NCI-H1048 (cell line): ENCODE measurements at regions not wholly inside any gene's neighbourhood (a gene's known extent, or its start where the extent isn't known, plus 50 kb on each side); places are given as distances from the start of the nearest gene placed in this dataset.

Source experiments
- DNase-seq: peaks from one replicate; lab custom pipeline; 2025; lab: John Stamatoyannopoulos, UW

- DNase-seq: no peak
These were observed 237.9 kb downstream of the SNCA start for GRCh38 chr4:89599026-89599425.

GRCh38 chr4:89598602-89599001 is 238.4 kb downstream of the SNCA start:
- no peak for DNase-seq

GRCh38 chr4:89595125-89595789 is 241.7 kb downstream of the SNCA start:
- DNase-seq: no peak

DNA sequence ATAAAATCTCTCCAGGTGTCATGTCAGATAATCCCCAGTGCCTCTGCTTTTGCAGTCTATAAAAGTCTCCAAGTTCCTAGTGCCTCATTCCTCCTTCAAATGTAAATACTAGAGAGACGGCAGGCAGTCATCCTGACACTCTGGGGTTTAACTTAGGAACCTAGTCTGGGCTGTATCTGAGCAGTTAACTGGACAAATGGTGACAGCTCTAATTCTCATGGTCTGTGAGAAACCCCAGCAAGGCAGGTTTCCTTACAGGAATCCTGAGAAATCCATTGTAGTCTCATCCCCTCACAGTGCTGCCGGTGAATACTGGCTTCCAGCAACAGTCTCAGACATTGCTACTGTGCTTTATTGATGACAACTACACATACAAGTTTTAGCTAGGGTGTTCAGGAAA is 246.8 kb downstream of the SNCA start:
- DNase-seq: no peak

GRCh38 chr4:89588421-89588820 is 248.5 kb downstream of the SNCA start:
- DNase-seq: no peak

GRCh38 chr4:89587364-89587763 is 249.6 kb downstream of the SNCA start:
- no peak for DNase-seq

DNA sequence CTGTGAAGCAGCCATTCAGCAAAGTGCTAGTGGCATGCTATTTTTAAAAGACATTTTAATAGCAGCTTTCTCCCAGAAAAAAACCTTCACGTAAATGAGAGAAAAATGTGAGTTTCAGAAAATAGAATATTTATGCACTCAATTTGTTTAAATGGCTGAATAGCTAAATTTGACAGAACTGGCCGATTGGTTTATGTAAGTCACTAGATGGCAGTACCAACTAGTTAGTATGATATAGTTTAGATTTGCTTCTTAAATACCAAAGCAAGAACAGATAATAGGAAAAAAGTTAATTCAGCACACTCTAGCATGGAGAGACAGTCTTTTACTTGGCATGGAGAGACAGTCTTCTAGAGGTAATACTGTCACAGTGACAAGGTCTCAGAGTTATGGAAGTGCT is 250.1 kb downstream of the SNCA start:
- DNase-seq: no peak

GRCh38 chr4:89586318-89586717 is 250.6 kb downstream of the SNCA start:
- no peak for DNase-seq

- no peak for DNase-seq
These were observed 254.0 kb downstream of the SNCA start for GRCh38 chr4:89582756-89583505.

DNA sequence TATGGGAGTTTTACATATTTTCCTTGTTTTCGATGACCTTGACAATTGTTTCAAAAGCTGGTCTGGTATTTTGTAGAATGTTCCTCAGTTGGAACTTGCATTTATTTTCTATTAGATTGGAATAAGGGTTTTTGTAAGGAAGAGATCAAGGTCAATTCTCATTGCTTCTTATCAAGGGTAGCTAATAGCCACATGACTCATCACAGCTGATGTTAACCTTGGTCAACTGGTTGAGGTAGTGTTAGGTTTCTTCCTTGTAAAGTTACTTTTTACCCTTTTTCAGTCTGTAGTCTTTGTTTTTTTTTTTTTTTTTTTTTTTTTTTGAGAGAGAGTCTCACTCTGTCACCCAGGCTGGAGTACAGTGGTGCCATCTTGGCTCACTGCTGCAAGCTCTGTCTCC is 257.2 kb downstream of the SNCA start:
- DNase-seq: no peak

GRCh38 chr4:89576246-89576645 is 260.7 kb downstream of the SNCA start:
- DNase-seq: no peak

DNA sequence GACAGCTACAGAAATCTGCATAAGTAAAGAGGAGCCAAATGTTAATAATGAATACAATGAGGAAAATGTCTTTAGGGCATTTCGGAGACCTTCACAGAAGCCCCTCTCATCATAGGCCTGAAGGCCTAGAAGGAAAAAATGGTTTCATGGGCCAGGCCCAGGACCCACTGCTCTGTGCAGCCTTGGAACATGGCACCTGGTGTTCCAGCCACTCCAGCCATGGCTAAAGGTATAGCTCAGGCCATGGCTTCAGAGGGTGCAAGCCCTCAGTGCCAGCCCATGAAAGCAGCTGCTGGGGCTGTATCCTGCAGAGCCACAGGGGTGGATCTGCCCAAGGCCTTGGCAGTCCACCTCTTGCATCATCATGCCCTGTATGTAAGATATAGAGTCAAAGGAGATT is 261.1 kb downstream of the SNCA start:
- no peak for DNase-seq

DNA sequence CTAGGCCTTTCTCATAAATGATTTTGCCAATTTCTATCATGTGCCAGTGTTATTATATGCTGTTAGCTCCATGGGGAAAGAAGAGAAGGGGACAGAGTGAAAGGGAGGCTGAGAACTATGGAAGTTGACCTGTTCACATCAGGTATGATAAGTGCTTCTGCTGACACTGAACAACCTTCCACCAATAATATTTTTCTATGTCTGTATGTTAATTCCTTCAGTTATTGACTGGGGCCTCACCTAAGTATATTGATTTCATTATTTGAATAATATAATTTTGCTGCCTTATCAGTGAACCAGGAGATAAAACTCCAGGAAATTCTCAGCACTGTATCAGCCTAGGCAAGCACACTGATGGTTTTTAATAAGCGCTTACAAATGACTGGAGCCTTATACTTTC is 262.8 kb downstream of the SNCA start:
- no peak for DNase-seq

GRCh38 chr4:89573656-89574055 is 263.3 kb downstream of the SNCA start:
- no peak for DNase-seq

DNA sequence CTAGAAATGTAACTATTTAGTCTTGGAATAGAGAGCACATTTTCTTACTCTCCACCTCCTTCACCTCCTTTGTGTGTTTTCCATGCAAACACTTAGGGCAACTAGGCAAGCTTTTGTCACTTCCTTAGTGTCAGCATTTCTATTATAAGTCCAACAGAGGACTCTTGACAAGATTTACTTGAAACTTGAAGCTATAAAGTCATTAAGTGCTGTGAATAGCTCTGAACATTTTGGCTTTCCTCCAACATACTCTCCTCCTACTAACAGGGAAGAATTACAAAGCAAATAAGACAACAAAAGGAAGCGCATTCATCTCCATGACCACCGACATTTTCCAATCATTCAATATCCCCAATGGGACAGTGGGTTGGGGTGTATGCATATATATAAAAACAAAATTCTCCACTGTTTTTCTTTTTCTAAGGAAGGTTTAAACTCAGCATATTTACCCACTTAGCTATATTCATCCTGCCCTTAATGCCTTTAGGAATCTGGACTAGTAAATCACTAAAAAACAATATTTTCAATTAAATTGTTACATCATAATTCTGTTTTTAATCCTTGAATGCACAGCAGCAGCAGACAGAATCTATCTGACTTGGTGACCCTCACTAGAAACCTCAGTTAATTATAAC is 264.6 kb downstream of the SNCA start:
- no peak for DNase-seq

- no peak for DNase-seq
These were observed 263.3 kb upstream of the GPRIN3 start for GRCh38 chr4:89570931-89571330.

DNA sequence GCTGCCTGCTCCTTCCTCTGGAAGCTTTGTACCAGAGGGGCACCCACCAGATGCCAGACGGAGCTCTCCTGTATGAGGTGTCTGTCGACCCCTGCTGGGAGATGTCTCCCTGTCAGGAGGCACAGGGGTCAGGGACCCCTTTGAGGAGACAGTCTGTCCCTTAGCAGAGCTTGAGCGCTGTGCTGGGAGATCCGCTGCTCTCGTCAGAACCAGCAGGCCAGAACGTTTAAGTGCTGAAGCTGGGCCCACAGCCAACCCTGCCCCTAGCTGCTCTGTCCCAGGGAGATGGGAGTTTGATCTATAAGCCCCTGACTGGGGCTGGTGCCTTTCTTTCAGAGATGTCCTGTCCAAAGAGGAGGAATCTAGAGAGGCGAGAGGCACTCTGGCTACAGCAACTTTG is 260.3 kb upstream of the GPRIN3 start:
- no peak for DNase-seq

DNA sequence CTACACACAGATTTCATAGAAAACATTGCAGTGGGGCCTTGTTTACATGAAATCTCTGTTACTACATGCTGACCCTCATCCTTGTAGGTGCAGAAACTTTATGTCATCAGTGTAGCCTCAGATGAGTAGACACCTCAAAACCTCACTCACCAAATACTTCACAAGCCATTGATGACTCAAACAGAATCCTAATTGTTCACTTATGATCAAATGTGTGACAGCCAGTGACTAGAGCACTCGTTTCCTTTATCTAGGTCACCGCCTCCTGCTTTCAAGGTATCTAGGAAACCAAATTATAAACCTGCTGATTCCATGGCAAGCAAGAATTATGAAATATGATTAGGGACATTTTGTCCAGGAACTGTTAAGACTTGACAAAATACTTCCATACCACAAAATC is 255.8 kb upstream of the GPRIN3 start:
- DNase-seq: no peak

DNA sequence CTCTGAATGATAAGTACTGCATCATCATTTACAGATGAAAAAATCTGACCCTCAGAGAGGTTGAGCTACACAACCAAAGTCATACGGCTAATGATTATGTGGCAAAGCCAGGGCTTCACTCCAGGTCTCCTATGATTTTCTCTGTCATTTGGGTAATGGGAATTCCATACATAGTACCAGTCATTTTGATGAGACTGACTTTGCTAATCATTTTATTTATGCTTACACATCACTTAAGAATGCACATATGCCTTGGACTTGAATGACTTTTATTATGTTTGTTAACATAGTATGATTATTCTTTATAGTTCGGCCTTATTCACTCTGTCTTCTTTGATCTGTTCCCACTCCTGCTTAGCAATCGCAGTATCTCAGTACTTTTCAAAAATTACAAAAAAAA is 255.1 kb upstream of the GPRIN3 start:
- DNase-seq: no peak

GRCh38 chr4:89561048-89561447 is 253.4 kb upstream of the GPRIN3 start:
- no peak for DNase-seq

DNA sequence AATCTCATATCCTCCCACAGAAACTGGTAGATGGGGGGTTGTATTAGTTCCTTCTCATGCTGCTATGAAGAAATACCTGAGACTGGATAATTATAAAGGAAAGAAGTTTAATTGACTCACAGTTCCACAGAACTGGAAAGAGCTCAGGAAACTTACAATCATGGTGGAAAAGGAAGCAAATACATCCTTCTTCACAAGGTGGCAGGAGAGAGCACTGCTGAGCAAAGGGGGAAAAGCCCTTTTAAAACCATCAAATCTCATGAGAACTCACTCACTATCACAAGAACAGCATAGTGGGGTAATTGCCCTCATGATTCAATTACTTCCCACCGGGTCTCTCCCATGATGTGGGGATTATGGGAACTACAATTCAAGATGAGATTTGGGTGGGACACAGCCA is 250.5 kb upstream of the GPRIN3 start:
- no peak for DNase-seq

DNA sequence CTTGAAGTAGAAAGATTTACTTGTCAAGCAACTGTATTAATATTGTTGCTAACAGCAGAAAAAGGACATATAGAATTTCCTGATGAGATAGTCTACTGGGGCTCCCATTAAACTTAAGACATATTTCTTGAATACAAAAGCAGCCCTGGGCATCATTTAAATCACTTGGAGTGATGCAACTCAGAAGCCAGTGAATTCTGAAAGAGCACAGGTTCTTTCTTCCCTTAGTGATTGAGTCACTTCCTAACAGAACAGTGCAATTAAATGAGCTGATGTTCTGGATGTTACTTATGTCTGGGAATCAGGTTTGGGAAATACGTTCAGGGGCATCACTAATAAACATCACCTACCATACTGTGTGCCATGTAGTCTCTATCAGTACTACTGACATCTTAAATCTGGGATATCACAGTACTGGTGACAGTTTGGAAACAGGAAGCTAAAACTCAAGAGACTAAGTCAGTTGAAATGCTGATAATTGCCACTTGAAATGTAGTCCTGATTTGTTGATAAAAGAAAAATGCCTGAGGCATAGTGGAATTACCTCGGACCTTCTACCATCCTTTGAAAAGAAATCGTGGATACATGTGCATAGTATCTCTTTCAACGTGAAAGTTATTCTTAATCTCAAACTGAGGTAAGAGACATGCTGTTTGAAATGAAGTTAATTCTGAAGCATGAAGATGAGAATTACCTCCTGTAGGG is 249.2 kb upstream of the GPRIN3 start:
- DNase-seq: no peak

DNA sequence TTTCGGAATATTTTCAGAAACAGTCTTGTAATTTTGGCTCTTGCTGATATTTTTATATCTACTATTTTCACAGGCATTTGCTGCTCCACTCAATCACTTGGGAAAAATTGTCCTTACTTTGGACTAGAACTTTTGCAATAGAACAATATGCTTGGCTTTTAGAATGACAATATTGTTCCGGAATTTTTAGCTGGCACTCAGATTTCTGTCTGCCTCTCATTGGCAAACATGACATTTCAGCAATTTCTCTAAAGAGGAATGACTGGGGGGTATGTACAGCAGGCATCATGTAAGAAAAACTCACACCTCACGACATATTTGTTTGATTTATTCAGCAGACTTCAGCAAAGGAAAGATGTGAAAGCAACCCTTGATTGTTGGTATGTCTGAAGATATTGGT is 243.6 kb upstream of the GPRIN3 start:
- no peak for DNase-seq
